MM.1S (cell line): ENCODE measurements at regions not wholly inside any gene's neighbourhood (a gene's known extent, or its start where the extent isn't known, plus 50 kb on each side); places are given as distances from the start of the nearest gene placed in this dataset.
A peak's percentile ranks its signal among the peaks of the same experiment; 100 is the strongest.

Experiments used
- DNase-seq: peaks from one replicate; pipeline ENCODE4 v3.0.0-alpha.2; 2015
- H2AFZ ChIP-seq: fragments of 300-600 bp; sonication (generic); 2 replicates; pipeline ENCODE4 v1.6.0; 2016; ENCODE audit warnings: antibody characterized with exemption, low read length
- H3F3A ChIP-seq: fragments of 300-600 bp; sonication (generic); 2 replicates; pipeline ENCODE4 v1.6.1; 2016; ENCODE audit warnings: mild to moderate bottlenecking, antibody characterized with exemption, low read length, moderate library complexity, mixed read lengths; ENCODE audit not compliant: insufficient read depth
- H3K27ac ChIP-seq: fragments of 300-600 bp; sonication (generic); 2 replicates; pipeline ENCODE4 v1.5.1; 2016; ENCODE audit warnings: mild to moderate bottlenecking, low read length
- H3K27me3 ChIP-seq: fragments of 300-600 bp; sonication (generic); replicated peaks from 2 replicates; pipeline ENCODE4 v1.6.0; 2016; ENCODE audit warnings: low read length; ENCODE audit not compliant: insufficient read depth
- H3K36me3 ChIP-seq: fragments of 300-600 bp; sonication (generic); replicated peaks from 2 replicates; pipeline ENCODE4 v1.6.1; 2016; ENCODE audit warnings: mild to moderate bottlenecking, low read length, mixed read lengths; ENCODE audit not compliant: insufficient read depth
- H3K4me1 ChIP-seq: fragments of 300-600 bp; sonication (generic); 2 replicates; pipeline ENCODE4 v1.6.1; 2016; ENCODE audit warnings: low read length, mixed read lengths
- H3K4me2 ChIP-seq: fragments of 300-600 bp; sonication (generic); 2 replicates; pipeline ENCODE4 v1.6.0; 2016; ENCODE audit warnings: low read depth, low read length
- H3K4me3 ChIP-seq: fragments of 300-600 bp; sonication (generic); 2 replicates; pipeline ENCODE4 v1.5.1; 2016; ENCODE audit warnings: low read length, mixed read lengths
- H3K79me2 ChIP-seq: fragments of 300-600 bp; sonication (generic); 2 replicates; pipeline ENCODE4 v1.6.1; 2016; ENCODE audit warnings: mixed run types, low read length, mixed read lengths
- H3K9ac ChIP-seq: fragments of 300-600 bp; sonication (generic); 2 replicates; pipeline ENCODE4 v1.6.1; 2016; ENCODE audit warnings: low read length, mixed read lengths
- H3K9me2 ChIP-seq: fragments of 300-600 bp; sonication (generic); replicated peaks from 2 replicates; pipeline ENCODE4 v1.6.1; 2016; ENCODE audit warnings: mild to moderate bottlenecking, low read length, mixed read lengths; ENCODE audit not compliant: insufficient read depth
- H3K9me3 ChIP-seq: fragments of 300-600 bp; sonication (generic); replicated peaks from 2 replicates; pipeline ENCODE4 v1.6.1; 2016; ENCODE audit warnings: mild to moderate bottlenecking, low read length, mixed read lengths; ENCODE audit not compliant: insufficient read depth
- H4K20me1 ChIP-seq: fragments of 300-600 bp; sonication (generic); 2 replicates; pipeline ENCODE4 v1.6.1; 2016; ENCODE audit warnings: mild to moderate bottlenecking, low read length, moderate library complexity, mixed read lengths; ENCODE audit not compliant: insufficient read depth
- EZH2 ChIP-seq: fragments of 300-600 bp; sonication (generic); optimal IDR thresholded peaks from 2 replicates; pipeline ENCODE3; 2017; ENCODE audit warnings: low read depth, mild to moderate bottlenecking, antibody characterized with exemption, low read length, mixed read lengths
- EZH2phosphoT487 ChIP-seq: fragments of 300-600 bp; sonication (generic); IDR thresholded peaks from 2 replicates; pipeline ENCODE4 v1.6.1; 2018; ENCODE audit warnings: antibody characterized with exemption, low read length
- TF ChIP-seq, protein P1 (sequence below): fragments of 300-600 bp; sonication (generic); IDR thresholded peaks from 2 replicates; pipeline ENCODE4 v1.5.1; 2016; ENCODE audit warnings: antibody characterized with exemption, low read length, mixed read lengths

DNA sequence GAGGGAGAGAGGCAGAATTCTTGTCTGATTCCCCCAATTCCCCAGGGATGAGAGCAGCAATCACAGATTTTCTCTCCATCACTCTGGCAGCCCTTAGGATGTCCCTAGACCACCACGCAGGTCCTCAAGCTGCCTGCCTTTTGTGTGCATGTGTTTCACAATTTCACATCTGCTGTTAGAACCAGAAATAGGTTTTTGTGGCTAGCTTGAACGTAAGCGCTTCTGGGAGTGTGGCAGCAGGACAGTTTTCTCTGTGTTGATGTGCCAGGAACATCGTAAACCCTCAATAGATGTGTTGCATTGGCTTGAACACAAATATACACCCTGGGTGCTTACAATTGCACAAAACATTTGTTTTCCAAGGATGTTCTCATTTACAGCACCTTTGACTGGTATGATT, 78.8 kb upstream of the TMTC4 start:
- Histone ChIP-seq H3K79me2 (no peaks in the 10 kb centered on the region), H3K9ac (no peak overlapping the region), H3F3A (no peaks in the 10 kb centered on the region), H3K4me1 (peaks cover 23% of the 10 kb centered on the region), H3K4me2 (peak overlapping the region; percentile 21; the same call in 1 of the 2 replicates), H4K20me1 (no peaks in the 10 kb centered on the region), H3K36me3 (no peaks in the 10 kb centered on the region), H3K9me2 (no peaks in the 10 kb centered on the region), H3K27ac (no peak overlapping the region), H3K4me3 (no peak overlapping the region), H2AFZ (no peak overlapping the region), H3K27me3 (no peaks in the 10 kb centered on the region), H3K9me3 (no peaks in the 10 kb centered on the region)
- TF ChIP-seq EZH2 (no peak), EZH2phosphoT487 (no peak)
- TF ChIP-seq, protein P1, sequence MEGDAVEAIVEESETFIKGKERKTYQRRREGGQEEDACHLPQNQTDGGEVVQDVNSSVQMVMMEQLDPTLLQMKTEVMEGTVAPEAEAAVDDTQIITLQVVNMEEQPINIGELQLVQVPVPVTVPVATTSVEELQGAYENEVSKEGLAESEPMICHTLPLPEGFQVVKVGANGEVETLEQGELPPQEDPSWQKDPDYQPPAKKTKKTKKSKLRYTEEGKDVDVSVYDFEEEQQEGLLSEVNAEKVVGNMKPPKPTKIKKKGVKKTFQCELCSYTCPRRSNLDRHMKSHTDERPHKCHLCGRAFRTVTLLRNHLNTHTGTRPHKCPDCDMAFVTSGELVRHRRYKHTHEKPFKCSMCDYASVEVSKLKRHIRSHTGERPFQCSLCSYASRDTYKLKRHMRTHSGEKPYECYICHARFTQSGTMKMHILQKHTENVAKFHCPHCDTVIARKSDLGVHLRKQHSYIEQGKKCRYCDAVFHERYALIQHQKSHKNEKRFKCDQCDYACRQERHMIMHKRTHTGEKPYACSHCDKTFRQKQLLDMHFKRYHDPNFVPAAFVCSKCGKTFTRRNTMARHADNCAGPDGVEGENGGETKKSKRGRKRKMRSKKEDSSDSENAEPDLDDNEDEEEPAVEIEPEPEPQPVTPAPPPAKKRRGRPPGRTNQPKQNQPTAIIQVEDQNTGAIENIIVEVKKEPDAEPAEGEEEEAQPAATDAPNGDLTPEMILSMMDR, result no peak
- peak; percentile 54 for DNase-seq

DNA sequence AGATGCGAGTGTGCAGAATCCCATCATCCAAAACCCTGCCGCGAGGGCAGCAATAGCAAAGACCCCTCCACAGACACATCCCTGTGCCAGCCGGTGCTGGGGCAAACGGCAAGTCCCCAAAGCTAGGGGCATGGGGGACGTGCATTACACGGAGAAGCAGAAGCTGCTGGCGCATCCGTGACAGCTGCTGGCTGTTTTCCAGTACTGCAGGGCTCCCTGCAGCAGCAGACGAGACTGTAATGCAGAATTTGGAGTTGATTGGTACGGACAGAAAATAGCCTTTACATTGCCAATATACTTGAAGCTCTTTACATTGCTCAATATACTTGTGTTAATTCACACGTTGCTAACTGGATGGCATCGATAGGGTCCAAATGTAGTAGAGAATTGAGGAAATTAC, 77.2 kb upstream of the TMTC4 start:
- TF ChIP-seq EZH2phosphoT487, result no peak
- TF ChIP-seq EZH2, result no peak
- TF ChIP-seq, protein P1, result no peak
- Histone ChIP-seq H2AFZ (no peak overlapping the region), H4K20me1 (no peaks in the 10 kb centered on the region), H3K9me3 (no peaks in the 10 kb centered on the region), H3K4me3 (no peak overlapping the region), H3K36me3 (no peaks in the 10 kb centered on the region), H3K27ac (no peak overlapping the region), H3K4me2 (no peak overlapping the region), H3K79me2 (no peaks in the 10 kb centered on the region), H3K9ac (no peak overlapping the region), H3K27me3 (no peaks in the 10 kb centered on the region), H3K4me1 (peaks cover 15% of the 10 kb centered on the region), H3F3A (no peaks in the 10 kb centered on the region), H3K9me2 (no peaks in the 10 kb centered on the region)
- DNase-seq, result no peak

DNA sequence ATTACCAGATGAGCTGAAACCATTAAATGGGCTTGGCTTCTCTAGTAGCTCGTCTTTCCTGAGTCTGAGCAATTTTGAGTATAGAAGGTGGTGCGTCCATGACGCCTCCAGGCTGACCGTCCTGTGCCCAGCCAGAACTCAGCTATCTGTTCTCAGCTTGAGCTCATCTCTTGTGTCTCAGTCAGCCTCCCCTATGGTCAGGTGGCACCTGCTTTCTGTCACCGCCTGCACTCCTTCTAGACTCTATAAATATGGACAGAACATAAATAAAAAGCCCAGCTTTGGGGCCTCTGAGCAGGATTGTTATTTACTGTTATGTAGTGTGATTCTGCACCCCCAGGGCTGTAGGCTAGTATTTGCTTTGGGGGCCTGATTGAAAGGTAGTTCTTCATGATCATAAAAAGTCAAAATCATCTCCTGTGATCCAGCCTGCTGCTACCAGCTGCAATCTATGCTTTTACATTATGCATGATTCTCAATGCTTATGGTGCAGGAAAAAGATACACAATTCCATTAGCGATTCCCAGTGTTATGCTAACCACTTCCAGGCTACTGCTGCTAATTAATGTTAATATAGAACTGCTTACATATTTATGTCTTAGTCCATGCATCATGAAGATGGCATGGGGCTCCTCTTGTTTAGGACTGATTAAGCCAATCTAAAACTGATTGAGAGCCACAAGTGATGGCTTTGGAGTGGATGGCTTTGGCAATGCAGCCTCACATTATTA, 72.5 kb upstream of the TMTC4 start:
- no peak for DNase-seq
- Histone ChIP-seq H3K27me3 (no peaks in the 10 kb centered on the region), H3K4me3 (no peak overlapping the region), H3K4me2 (no peak overlapping the region), H3K27ac (no peak overlapping the region), H4K20me1 (no peaks in the 10 kb centered on the region), H3F3A (no peaks in the 10 kb centered on the region), H3K9me2 (no peaks in the 10 kb centered on the region), H3K36me3 (no peaks in the 10 kb centered on the region), H3K9ac (no peak overlapping the region), H3K9me3 (no peaks in the 10 kb centered on the region), H3K79me2 (no peaks in the 10 kb centered on the region), H3K4me1 (no peaks in the 10 kb centered on the region), H2AFZ (no peak overlapping the region)
- TF ChIP-seq, protein P1, result no peak
- TF ChIP-seq EZH2 (no peak), EZH2phosphoT487 (no peak)
